ENCODE measurements at regions not wholly inside any gene's neighbourhood (a gene's known extent, or its start where the extent isn't known, plus 50 kb on each side); places are given as distances from the start of the nearest gene placed in this dataset.
"Not testable (repeated sequence)": the region's sequence is repeated elsewhere in the genome, so short reads cannot be mapped to it uniquely, and the experiment has no call there.

GRCh38 chr14:89669193-89669592, 252.2 kb upstream of the FOXN3 start:
- H3K4me3 Mint-ChIP-seq (ENCODE audit: low read depth), result no peak overlapping the region
- H3K36me3 Mint-ChIP-seq (ENCODE audit: low read depth), result peaks cover 12% of the 10 kb centered on the region
- H3K4me1 Mint-ChIP-seq (ENCODE audit: low read depth), result peaks cover 36% of the 10 kb centered on the region
- no peaks in the 10 kb centered on the region for H3K27me3 Mint-ChIP-seq (ENCODE audit: low read depth)
- peak; percentile 12 for DNase-seq (ENCODE audit: low spot score)
- peak overlapping the region; percentile 65 for H3K27ac Mint-ChIP-seq
- intact Hi-C loops (cut with micrococcal nuclease), result no loop called here
- H3K9me3 Mint-ChIP-seq, result peaks cover 21% of the 10 kb centered on the region

GRCh38 chr14:89667983-89668382, 250.9 kb upstream of the FOXN3 start:
- intact Hi-C loops (cut with micrococcal nuclease), result loop anchor here (1.0 kb wide), 1 partner anchor 19 kb away; no protein-coding TSS in a partner anchor
- no peak overlapping the region for H3K4me3 Mint-ChIP-seq (ENCODE audit: low read depth)
- H3K9me3 Mint-ChIP-seq, result peaks cover 21% of the 10 kb centered on the region
- no peaks in the 10 kb centered on the region for H3K27me3 Mint-ChIP-seq (ENCODE audit: low read depth)
- peak overlapping the region; percentile 24 for H3K27ac Mint-ChIP-seq
- H3K36me3 Mint-ChIP-seq (ENCODE audit: low read depth), result peaks cover 12% of the 10 kb centered on the region
- no peak for DNase-seq (ENCODE audit: low spot score)
- H3K4me1 Mint-ChIP-seq (ENCODE audit: low read depth), result peaks cover 24% of the 10 kb centered on the region

DNA sequence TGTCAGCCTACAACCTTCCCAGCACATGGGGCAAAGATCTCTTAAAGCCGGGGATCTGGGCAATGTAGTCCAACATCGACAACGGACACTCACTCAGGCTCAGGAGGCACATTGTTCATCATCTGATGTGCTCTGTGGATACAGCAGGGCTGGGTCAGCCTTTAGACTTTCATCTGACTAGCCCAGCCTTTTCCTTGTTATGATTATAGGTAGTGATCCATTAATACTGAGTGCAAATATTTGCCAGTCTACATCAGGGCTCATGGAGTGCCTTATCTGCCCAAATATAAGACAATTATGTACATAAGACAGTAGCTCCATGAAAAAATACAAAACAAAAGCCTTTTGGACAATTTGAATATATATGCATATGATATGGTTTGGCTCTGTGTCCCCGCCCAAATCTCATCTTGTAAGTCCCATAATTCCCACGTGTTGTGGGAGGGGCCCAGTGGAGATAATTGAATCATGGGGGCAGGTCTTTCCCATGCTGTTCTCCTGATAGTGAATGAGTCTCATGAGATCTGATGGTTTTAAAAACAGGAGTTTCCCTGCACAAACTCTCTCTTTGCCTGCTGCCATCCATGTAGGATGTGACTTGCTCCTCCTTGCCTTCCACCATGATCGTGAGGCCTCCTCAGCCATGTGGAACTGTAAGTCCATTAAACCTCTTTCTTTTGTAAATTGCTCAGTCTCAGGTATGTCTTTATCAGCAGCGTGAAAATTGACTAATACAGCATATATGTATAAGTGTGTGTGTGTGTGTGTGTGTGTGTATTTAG, 248.5 kb upstream of the FOXN3 start:
- Mint-ChIP-seq H3K9me3 (peaks cover 21% of the 10 kb centered on the region), H3K36me3 (ENCODE audit: low read depth) (peaks cover 12% of the 10 kb centered on the region), H3K4me1 (ENCODE audit: low read depth) (peaks cover 19% of the 10 kb centered on the region)
- H3K27me3 Mint-ChIP-seq (ENCODE audit: low read depth); DNase-seq (ENCODE audit: low spot score); H3K4me3 Mint-ChIP-seq (ENCODE audit: low read depth); H3K27ac Mint-ChIP-seq; intact Hi-C loops (cut with micrococcal nuclease): not testable (repeated sequence)

- Mint-ChIP-seq H3K36me3 (ENCODE audit: low read depth) (peaks cover 13% of the 10 kb centered on the region), H3K4me3 (ENCODE audit: low read depth) (no peak overlapping the region), H3K27ac (no peak overlapping the region), H3K27me3 (ENCODE audit: low read depth) (no peaks in the 10 kb centered on the region), H3K4me1 (ENCODE audit: low read depth) (peaks cover 11% of the 10 kb centered on the region), H3K9me3 (peaks cover 26% of the 10 kb centered on the region)
- intact Hi-C loops (cut with micrococcal nuclease), result no loop called here
- DNase-seq (ENCODE audit: low spot score), result no peak
Measured at GRCh38 chr14:89661392-89661791, 244.4 kb upstream of the FOXN3 start.

DNA sequence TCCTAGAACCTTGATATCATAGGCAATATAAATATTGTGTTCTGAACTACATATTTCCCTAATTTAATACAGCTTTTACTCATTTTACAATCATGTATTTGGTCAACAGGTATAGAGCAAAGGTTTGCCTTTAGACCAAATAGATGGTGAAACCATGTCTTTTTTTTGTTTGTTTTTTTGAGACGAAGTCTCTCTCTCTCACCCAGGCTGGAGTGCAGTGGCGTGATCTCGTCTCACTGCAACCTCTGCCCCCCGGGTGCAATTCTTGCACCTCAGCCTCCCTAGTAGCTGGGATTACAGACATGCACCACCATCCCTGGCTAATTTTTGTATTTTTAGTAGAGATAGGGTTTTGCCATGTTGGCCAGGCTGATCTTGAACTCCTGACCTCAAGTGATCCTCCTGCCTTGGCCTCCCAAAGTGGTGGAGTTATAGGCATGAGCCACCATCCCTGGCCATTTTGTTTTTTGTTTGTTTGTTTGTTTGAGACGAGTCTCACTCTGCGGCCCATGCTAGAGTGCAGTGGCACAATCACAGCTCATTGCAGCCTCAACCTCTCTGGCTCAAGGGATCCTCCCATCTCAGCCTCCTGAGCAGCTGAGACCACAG, 243.7 kb upstream of the FOXN3 start:
- peaks cover 17% of the 10 kb centered on the region for H3K36me3 Mint-ChIP-seq (ENCODE audit: low read depth)
- H3K27me3 Mint-ChIP-seq (ENCODE audit: low read depth); H3K27ac Mint-ChIP-seq; intact Hi-C loops (cut with micrococcal nuclease); DNase-seq (ENCODE audit: low spot score); H3K4me3 Mint-ChIP-seq (ENCODE audit: low read depth): not testable (repeated sequence)
- H3K9me3 Mint-ChIP-seq, result peaks cover 27% of the 10 kb centered on the region
- H3K4me1 Mint-ChIP-seq (ENCODE audit: low read depth), result peaks cover 14% of the 10 kb centered on the region

DNA sequence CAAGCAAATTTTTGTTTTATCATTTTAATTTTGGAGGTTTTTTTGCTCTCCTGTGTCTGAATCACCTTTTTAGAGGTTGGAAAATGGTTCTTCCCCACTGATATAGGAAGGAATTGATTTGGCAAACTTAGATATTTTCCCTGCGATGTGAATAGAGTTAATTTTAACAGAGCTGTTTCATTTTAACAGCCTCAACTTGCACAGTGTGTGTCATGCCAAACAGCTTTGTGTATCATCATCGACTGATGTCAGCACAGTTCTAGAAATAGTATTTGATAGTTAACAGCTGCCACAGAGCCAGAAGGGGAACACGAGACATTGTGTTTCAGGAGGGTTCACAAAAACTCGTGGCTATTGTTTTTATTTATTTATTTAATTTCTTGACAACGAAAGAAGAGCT, 243.1 kb upstream of the FOXN3 start:
- intact Hi-C loops (cut with micrococcal nuclease), result no loop called here
- peaks cover 19% of the 10 kb centered on the region for H3K4me1 Mint-ChIP-seq (ENCODE audit: low read depth)
- H3K36me3 Mint-ChIP-seq (ENCODE audit: low read depth), result peaks cover 21% of the 10 kb centered on the region
- no peak overlapping the region for H3K27ac Mint-ChIP-seq
- H3K9me3 Mint-ChIP-seq, result peaks cover 30% of the 10 kb centered on the region
- H3K27me3 Mint-ChIP-seq (ENCODE audit: low read depth), result no peaks in the 10 kb centered on the region
- no peak overlapping the region for H3K4me3 Mint-ChIP-seq (ENCODE audit: low read depth)
- no peak for DNase-seq (ENCODE audit: low spot score)

- Mint-ChIP-seq H3K27ac (no peak overlapping the region), H3K4me1 (ENCODE audit: low read depth) (peaks cover 19% of the 10 kb centered on the region), H3K27me3 (ENCODE audit: low read depth) (no peaks in the 10 kb centered on the region), H3K36me3 (ENCODE audit: low read depth) (peaks cover 16% of the 10 kb centered on the region), H3K9me3 (peaks cover 23% of the 10 kb centered on the region), H3K4me3 (ENCODE audit: low read depth) (no peak overlapping the region)
- DNase-seq (ENCODE audit: low spot score), result no peak
- intact Hi-C loops (cut with micrococcal nuclease), result no loop called here
Measured at GRCh38 chr14:89658977-89659670, 242.1 kb upstream of the FOXN3 start.

- peaks cover 23% of the 10 kb centered on the region for H3K9me3 Mint-ChIP-seq
- intact Hi-C loops (cut with micrococcal nuclease), result no loop called here
- no peak for DNase-seq (ENCODE audit: low spot score)
- peaks cover 20% of the 10 kb centered on the region for H3K36me3 Mint-ChIP-seq (ENCODE audit: low read depth)
- H3K4me1 Mint-ChIP-seq (ENCODE audit: low read depth), result peaks cover 19% of the 10 kb centered on the region
- no peak overlapping the region for H3K4me3 Mint-ChIP-seq (ENCODE audit: low read depth)
- no peaks in the 10 kb centered on the region for H3K27me3 Mint-ChIP-seq (ENCODE audit: low read depth)
- no peak overlapping the region for H3K27ac Mint-ChIP-seq
Measured at GRCh38 chr14:89657014-89657413, 240.0 kb upstream of the FOXN3 start.

DNA sequence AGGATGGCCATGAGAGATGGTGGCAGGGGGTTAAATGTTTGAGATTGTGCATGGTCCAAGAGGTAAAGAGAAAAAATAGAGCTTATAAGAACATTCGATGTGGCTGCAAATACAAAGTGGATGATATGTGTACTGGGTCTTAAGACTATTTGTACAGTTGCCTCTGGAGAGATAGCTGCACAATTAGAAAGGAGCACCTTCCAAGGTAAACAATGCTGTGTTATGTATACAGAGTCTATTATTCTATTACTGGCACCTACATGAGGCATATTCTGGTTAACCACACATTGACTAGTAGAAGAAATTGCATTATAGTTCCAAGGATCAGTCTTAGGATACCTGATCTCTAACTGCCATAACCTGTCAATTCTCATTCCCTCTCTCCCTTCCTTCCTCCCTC, 238.0 kb upstream of the FOXN3 start:
- intact Hi-C loops (cut with micrococcal nuclease), result no loop called here
- H3K4me3 Mint-ChIP-seq (ENCODE audit: low read depth), result no peak overlapping the region
- H3K27ac Mint-ChIP-seq, result no peak overlapping the region
- no peaks in the 10 kb centered on the region for H3K27me3 Mint-ChIP-seq (ENCODE audit: low read depth)
- H3K4me1 Mint-ChIP-seq (ENCODE audit: low read depth), result peaks cover 26% of the 10 kb centered on the region
- H3K36me3 Mint-ChIP-seq (ENCODE audit: low read depth), result peaks cover 20% of the 10 kb centered on the region
- H3K9me3 Mint-ChIP-seq, result peaks cover 23% of the 10 kb centered on the region
- DNase-seq (ENCODE audit: low spot score), result no peak

DNA sequence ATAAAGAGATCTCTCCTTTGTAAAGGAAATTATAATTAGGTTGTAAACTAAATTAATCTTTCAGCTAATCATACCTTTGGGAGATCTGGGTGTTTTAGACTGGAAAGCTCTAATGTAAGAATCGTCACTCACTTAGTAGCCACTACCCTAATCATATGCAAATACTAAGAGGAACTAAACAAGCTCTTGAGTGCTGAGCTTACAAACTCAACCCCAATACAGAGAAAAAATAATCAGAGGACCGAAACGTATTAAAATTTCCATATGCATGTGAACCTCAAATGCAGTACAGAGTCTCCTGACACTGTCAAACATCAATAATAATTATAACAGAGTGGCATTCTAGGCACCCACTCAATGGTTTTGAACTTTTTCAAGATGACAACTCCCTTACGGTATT, 235.3 kb upstream of the FOXN3 start:
- Mint-ChIP-seq H3K9me3 (peaks cover 27% of the 10 kb centered on the region), H3K27ac (no peak overlapping the region), H3K4me1 (ENCODE audit: low read depth) (peaks cover 31% of the 10 kb centered on the region), H3K4me3 (ENCODE audit: low read depth) (no peak overlapping the region), H3K36me3 (ENCODE audit: low read depth) (peaks cover 20% of the 10 kb centered on the region), H3K27me3 (ENCODE audit: low read depth) (no peaks in the 10 kb centered on the region)
- intact Hi-C loops (cut with micrococcal nuclease), result no loop called here
- no peak for DNase-seq (ENCODE audit: low spot score)

DNA sequence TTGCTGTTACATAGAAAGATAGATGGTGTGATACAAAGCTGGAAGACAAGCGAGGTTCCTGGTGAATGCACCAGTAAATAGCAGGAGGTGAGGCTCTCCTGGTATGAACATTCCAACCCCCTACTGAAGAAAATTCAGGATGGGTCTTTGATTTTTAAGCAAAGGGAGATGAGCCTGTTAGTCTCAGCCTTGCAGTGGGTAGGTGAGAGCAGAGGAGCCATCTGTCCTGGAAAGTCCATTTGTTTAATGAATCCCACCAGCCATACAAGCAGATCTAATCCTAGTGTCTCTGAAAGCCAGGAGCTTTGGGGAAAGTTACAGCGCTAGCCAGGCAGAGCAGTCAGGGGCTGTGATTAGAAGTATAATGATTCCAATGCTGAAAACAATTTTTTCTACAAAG, 234.8 kb upstream of the FOXN3 start:
- H3K4me1 Mint-ChIP-seq (ENCODE audit: low read depth), result peaks cover 29% of the 10 kb centered on the region
- peaks cover 22% of the 10 kb centered on the region for H3K9me3 Mint-ChIP-seq
- intact Hi-C loops (cut with micrococcal nuclease), result no loop called here
- H3K27ac Mint-ChIP-seq, result no peak overlapping the region
- peaks cover 15% of the 10 kb centered on the region for H3K36me3 Mint-ChIP-seq (ENCODE audit: low read depth)
- no peak overlapping the region for H3K4me3 Mint-ChIP-seq (ENCODE audit: low read depth)
- no peak for DNase-seq (ENCODE audit: low spot score)
- no peaks in the 10 kb centered on the region for H3K27me3 Mint-ChIP-seq (ENCODE audit: low read depth)

GRCh38 chr14:89650077-89650978, 233.3 kb upstream of the FOXN3 start:
- Mint-ChIP-seq H3K27me3 (ENCODE audit: low read depth) (no peaks in the 10 kb centered on the region), H3K27ac (peak overlapping the region; percentile 44), H3K36me3 (ENCODE audit: low read depth) (peaks cover 10% of the 10 kb centered on the region)

More at GRCh38 chr14:89650077-89650978, 233.3 kb upstream of the FOXN3 start:
- peaks cover 11% of the 10 kb centered on the region for H3K9me3 Mint-ChIP-seq
- peaks cover 22% of the 10 kb centered on the region for H3K4me1 Mint-ChIP-seq (ENCODE audit: low read depth)
- no peak for DNase-seq (ENCODE audit: low spot score)
- intact Hi-C loops (cut with micrococcal nuclease), result no loop called here
- no peak overlapping the region for H3K4me3 Mint-ChIP-seq (ENCODE audit: low read depth)
